ENCODE measurements at regions not wholly inside any gene's neighbourhood (a gene's known extent, or its start where the extent isn't known, plus 50 kb on each side); places are given as distances from the start of the nearest gene placed in this dataset.

DNA sequence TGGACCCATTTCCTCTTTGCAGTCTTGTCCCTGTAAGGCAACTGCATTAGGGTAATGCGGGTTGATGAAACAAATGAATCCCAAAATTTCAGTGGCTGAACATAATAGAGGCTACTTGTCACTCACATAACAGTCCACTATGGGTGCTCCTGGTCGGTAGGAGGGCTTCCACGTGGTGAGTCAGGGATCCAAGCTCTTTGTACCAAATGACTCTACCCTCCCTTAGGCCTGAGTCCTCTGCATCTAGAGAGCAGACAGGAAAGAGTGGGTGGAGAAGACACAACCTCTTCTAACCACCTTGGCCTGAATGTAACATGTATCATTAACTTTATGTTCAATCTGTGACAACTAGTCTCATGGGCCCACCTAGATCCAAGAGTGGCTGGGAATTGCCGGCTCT is 86.2 kb upstream of the HAAO start:
- Histone ChIP-seq H3K4me1 (ENCODE audit: insufficient read depth, low read length) (peaks cover 6% of the 10 kb centered on the region), H3K9me3 (ENCODE audit: low read depth, low read length) (no peaks in the 10 kb centered on the region), H3K36me3 (ENCODE audit: insufficient read depth, low read length) (no peaks in the 10 kb centered on the region), H2AFZ (ENCODE audit: low read length) (peak overlapping the region; percentile 7), H3K4me3 (ENCODE audit: insufficient read depth, low read length) (no peak overlapping the region), H3K79me2 (ENCODE audit: insufficient read depth, low read length) (no peaks in the 10 kb centered on the region), H3K27ac (ENCODE audit: low read depth, low read length) (no peak overlapping the region), H3K27me3 (ENCODE audit: insufficient read depth, low read length) (no peaks in the 10 kb centered on the region), H3K4me2 (ENCODE audit: insufficient read depth, low read length) (no peak overlapping the region), H4K20me1 (ENCODE audit: insufficient read depth, low read length) (no peaks in the 10 kb centered on the region)
- peak; percentile 65 for DNase-seq (ENCODE audit: insufficient read length, low spot score, missing footprints)
- TF ChIP-seq, protein P1, sequence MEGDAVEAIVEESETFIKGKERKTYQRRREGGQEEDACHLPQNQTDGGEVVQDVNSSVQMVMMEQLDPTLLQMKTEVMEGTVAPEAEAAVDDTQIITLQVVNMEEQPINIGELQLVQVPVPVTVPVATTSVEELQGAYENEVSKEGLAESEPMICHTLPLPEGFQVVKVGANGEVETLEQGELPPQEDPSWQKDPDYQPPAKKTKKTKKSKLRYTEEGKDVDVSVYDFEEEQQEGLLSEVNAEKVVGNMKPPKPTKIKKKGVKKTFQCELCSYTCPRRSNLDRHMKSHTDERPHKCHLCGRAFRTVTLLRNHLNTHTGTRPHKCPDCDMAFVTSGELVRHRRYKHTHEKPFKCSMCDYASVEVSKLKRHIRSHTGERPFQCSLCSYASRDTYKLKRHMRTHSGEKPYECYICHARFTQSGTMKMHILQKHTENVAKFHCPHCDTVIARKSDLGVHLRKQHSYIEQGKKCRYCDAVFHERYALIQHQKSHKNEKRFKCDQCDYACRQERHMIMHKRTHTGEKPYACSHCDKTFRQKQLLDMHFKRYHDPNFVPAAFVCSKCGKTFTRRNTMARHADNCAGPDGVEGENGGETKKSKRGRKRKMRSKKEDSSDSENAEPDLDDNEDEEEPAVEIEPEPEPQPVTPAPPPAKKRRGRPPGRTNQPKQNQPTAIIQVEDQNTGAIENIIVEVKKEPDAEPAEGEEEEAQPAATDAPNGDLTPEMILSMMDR (IDR thresholded peaks at IDR 0.05; ENCODE audit: extremely low read depth, low read depth, low read length), result no peak

DNA sequence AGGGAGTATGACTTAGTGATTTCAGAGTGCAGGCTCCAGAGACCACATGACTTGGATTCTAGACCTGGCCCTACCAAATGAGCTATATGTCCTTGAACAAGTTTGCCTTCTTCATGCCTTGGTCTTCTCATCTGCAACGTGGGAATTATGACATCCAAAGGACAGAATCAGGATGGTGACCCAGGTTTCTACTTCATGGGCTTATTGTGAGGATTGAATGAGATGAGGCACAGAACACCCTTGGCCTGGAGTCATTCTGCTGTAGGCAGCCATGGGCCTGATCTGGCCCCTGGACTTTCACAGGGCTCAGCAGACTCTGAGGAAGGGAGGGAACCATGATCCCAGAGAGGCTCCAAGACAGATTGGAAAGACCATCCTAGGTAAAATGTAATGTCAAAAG is 85.6 kb upstream of the HAAO start:
- Histone ChIP-seq H3K4me3 (ENCODE audit: insufficient read depth, low read length) (no peak overlapping the region), H4K20me1 (ENCODE audit: insufficient read depth, low read length) (no peaks in the 10 kb centered on the region), H2AFZ (ENCODE audit: low read length) (no peak overlapping the region), H3K79me2 (ENCODE audit: insufficient read depth, low read length) (no peaks in the 10 kb centered on the region), H3K4me1 (ENCODE audit: insufficient read depth, low read length) (peaks cover 6% of the 10 kb centered on the region), H3K27me3 (ENCODE audit: insufficient read depth, low read length) (no peaks in the 10 kb centered on the region), H3K36me3 (ENCODE audit: insufficient read depth, low read length) (no peaks in the 10 kb centered on the region), H3K9me3 (ENCODE audit: low read depth, low read length) (no peaks in the 10 kb centered on the region), H3K27ac (ENCODE audit: low read depth, low read length) (no peak overlapping the region), H3K4me2 (ENCODE audit: insufficient read depth, low read length) (no peak overlapping the region)
- DNase-seq (ENCODE audit: insufficient read length, low spot score, missing footprints), result peak; percentile 75
- TF ChIP-seq, protein P1 (IDR thresholded peaks at IDR 0.05; ENCODE audit: extremely low read depth, low read depth, low read length), result no peak

DNA sequence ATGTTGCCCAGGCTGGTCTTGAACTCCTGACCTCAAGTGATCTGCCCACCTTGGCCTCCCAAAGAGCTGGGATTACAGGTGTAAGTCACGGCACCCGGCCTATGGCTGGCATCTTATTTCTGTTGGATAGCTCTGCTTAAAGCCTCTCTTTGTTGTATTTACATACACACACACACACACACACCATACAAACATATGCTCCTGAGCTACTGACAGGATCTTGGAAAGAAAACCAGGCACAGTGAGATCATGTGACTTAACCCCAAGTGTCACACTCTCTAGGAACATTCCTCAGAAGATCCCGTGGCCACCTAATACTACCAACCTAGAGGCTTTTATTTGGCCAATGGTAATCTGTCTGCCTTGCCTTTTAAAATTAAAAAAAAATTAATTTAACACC is 85.1 kb upstream of the HAAO start:
- Histone ChIP-seq H3K9me3 (ENCODE audit: low read depth, low read length) (no peaks in the 10 kb centered on the region), H3K27ac (ENCODE audit: low read depth, low read length) (no peak overlapping the region), H3K4me2 (ENCODE audit: insufficient read depth, low read length) (no peak overlapping the region), H3K4me1 (ENCODE audit: insufficient read depth, low read length) (peaks cover 6% of the 10 kb centered on the region), H4K20me1 (ENCODE audit: insufficient read depth, low read length) (no peaks in the 10 kb centered on the region), H3K36me3 (ENCODE audit: insufficient read depth, low read length) (no peaks in the 10 kb centered on the region), H2AFZ (ENCODE audit: low read length) (no peak overlapping the region), H3K79me2 (ENCODE audit: insufficient read depth, low read length) (no peaks in the 10 kb centered on the region), H3K27me3 (ENCODE audit: insufficient read depth, low read length) (no peaks in the 10 kb centered on the region), H3K4me3 (ENCODE audit: insufficient read depth, low read length) (no peak overlapping the region)
- no peak for DNase-seq (ENCODE audit: insufficient read length, low spot score, missing footprints)
- TF ChIP-seq, protein P1 (IDR thresholded peaks at IDR 0.05; ENCODE audit: extremely low read depth, low read depth, low read length), result no peak

DNA sequence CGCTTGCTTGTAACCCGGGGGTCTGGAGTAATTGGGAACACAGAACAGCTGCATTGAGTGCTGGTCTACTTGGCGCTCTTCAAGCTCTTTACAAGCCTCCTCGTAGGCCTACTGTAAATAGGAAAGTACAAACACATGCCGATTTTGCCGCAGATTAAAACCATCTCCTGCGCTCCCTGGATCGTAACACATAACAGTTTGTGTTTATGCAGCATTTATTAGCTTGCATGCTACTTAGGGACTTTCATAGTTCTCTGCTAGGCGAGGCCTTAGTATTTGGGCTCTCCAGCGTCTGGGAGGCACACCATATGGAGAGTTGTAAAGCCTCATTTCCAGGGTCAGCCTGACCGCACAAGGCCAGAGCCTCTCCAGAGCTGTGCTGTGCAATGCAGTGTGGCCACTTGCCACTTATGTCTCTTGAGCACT is 84.0 kb upstream of the HAAO start:
- no peak overlapping the region for H2AFZ ChIP-seq (ENCODE audit: low read length)

More for the DNA sequence above, 84.0 kb upstream of the HAAO start:
- Histone ChIP-seq H3K4me2 (ENCODE audit: insufficient read depth, low read length) (no peak overlapping the region), H3K79me2 (ENCODE audit: insufficient read depth, low read length) (no peaks in the 10 kb centered on the region), H3K4me3 (ENCODE audit: insufficient read depth, low read length) (no peak overlapping the region), H3K4me1 (ENCODE audit: insufficient read depth, low read length) (peaks cover 6% of the 10 kb centered on the region), H3K36me3 (ENCODE audit: insufficient read depth, low read length) (no peaks in the 10 kb centered on the region), H3K27me3 (ENCODE audit: insufficient read depth, low read length) (no peaks in the 10 kb centered on the region), H3K27ac (ENCODE audit: low read depth, low read length) (no peak overlapping the region), H3K9me3 (ENCODE audit: low read depth, low read length) (no peaks in the 10 kb centered on the region), H4K20me1 (ENCODE audit: insufficient read depth, low read length) (no peaks in the 10 kb centered on the region)
- TF ChIP-seq, protein P1 (IDR thresholded peaks at IDR 0.05; ENCODE audit: extremely low read depth, low read depth, low read length), result no peak
- DNase-seq (ENCODE audit: insufficient read length, low spot score, missing footprints), result no peak

Measured in osteoblast (primary cell).